ENCODE measurements at regions not wholly inside any gene's neighbourhood (a gene's known extent, or its start where the extent isn't known, plus 50 kb on each side); places are given as distances from the start of the nearest gene placed in this dataset.

DNA sequence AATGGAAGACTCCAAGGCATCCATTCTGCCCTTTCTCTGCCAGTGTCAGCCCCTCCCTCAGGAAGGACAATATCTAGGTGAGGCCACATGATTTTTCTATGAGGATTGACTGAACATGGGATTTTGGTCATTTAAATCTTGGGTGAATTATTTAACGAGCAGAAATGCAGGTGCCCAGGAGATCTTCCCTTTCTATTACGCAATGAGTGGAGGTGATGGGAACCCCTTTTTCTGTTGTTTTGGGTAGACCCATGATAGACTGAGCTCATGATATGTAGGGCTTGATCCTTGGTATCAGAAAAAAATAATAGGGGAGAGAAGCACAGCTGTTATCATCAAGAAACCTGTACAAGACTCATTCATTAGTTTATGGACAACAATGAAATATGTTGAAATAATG, 112.6 kb upstream of the SPTLC3 start:
- Histone ChIP-seq H3K79me2 (no peaks in the 10 kb centered on the region), H3K27me3 (no peaks in the 10 kb centered on the region), H3K36me3 (replicated peaks; ENCODE audit: insufficient read depth, low read depth) (no peaks in the 10 kb centered on the region), H2AFZ (no peak overlapping the region), H3K4me3 (no peak overlapping the region), H3K4me1 (ENCODE audit: insufficient read depth) (no peaks in the 10 kb centered on the region), H3K9me3 (ENCODE audit: low read depth) (no peaks in the 10 kb centered on the region), H3K9me2 (replicated peaks; ENCODE audit: insufficient read depth) (no peaks in the 10 kb centered on the region), H4K20me1 (ENCODE audit: insufficient read depth, poor library complexity, severe bottlenecking) (no peaks in the 10 kb centered on the region), H3K4me2 (no peak overlapping the region), H3K27ac (no peak overlapping the region)
- no peak for DNase-seq (ENCODE audit: low spot score)
- no peak for TF ChIP-seq EZH2 (IDR thresholded peaks at IDR 0.05; ENCODE audit: borderline replicate concordance)
- TF ChIP-seq EZH2phosphoT487 (IDR thresholded peaks at IDR 0.05; ENCODE audit: low read depth, severe bottlenecking, unreplicated experiment), result no peak
- TF ChIP-seq, protein P1, sequence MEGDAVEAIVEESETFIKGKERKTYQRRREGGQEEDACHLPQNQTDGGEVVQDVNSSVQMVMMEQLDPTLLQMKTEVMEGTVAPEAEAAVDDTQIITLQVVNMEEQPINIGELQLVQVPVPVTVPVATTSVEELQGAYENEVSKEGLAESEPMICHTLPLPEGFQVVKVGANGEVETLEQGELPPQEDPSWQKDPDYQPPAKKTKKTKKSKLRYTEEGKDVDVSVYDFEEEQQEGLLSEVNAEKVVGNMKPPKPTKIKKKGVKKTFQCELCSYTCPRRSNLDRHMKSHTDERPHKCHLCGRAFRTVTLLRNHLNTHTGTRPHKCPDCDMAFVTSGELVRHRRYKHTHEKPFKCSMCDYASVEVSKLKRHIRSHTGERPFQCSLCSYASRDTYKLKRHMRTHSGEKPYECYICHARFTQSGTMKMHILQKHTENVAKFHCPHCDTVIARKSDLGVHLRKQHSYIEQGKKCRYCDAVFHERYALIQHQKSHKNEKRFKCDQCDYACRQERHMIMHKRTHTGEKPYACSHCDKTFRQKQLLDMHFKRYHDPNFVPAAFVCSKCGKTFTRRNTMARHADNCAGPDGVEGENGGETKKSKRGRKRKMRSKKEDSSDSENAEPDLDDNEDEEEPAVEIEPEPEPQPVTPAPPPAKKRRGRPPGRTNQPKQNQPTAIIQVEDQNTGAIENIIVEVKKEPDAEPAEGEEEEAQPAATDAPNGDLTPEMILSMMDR (IDR thresholded peaks at IDR 0.05; ENCODE audit: poor library complexity), result no peak
- 97% methylated on average over 2 of the region's 2 CpGs for WGBS (ENCODE audit: low lambda C conversion rate, missing lambda C conversion rate)

DNA sequence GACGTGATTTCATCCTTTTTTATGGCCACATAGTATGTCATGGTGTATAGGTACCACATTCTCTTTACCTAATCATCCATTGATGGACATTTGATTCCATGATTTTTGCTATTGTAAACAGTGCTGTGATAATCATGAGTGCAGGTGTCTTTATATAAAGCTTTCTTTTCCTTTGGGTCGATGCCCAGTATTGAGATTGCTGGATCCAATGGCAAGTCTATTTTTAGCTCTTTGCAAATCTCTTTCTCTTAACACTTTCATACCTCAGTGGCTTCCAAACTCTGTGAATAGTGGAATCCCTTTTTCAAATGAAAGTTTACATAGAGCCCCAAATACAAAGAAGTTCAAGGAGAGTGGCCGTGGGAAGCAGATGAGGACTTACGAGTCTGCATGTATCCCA, 105.8 kb upstream of the SPTLC3 start:
- Histone ChIP-seq H3K9me2 (replicated peaks; ENCODE audit: insufficient read depth) (no peaks in the 10 kb centered on the region), H3K9me3 (ENCODE audit: low read depth) (no peaks in the 10 kb centered on the region), H2AFZ (no peak overlapping the region), H3K36me3 (replicated peaks; ENCODE audit: insufficient read depth, low read depth) (no peaks in the 10 kb centered on the region), H3K27me3 (no peaks in the 10 kb centered on the region), H3K4me3 (no peak overlapping the region), H3K4me2 (no peak overlapping the region), H4K20me1 (ENCODE audit: insufficient read depth, poor library complexity, severe bottlenecking) (no peaks in the 10 kb centered on the region), H3K27ac (no peak overlapping the region), H3K4me1 (ENCODE audit: insufficient read depth) (no peaks in the 10 kb centered on the region), H3K79me2 (no peaks in the 10 kb centered on the region)
- DNase-seq (ENCODE audit: low spot score), result no peak
- TF ChIP-seq, protein P1 (IDR thresholded peaks at IDR 0.05; ENCODE audit: poor library complexity), result no peak
- TF ChIP-seq EZH2phosphoT487 (IDR thresholded peaks at IDR 0.05; ENCODE audit: low read depth, severe bottlenecking, unreplicated experiment) (no peak), EZH2 (IDR thresholded peaks at IDR 0.05; ENCODE audit: borderline replicate concordance) (no peak)
- 87% methylated on average over 4 of the region's 4 CpGs for WGBS (ENCODE audit: low lambda C conversion rate, missing lambda C conversion rate)

DNA sequence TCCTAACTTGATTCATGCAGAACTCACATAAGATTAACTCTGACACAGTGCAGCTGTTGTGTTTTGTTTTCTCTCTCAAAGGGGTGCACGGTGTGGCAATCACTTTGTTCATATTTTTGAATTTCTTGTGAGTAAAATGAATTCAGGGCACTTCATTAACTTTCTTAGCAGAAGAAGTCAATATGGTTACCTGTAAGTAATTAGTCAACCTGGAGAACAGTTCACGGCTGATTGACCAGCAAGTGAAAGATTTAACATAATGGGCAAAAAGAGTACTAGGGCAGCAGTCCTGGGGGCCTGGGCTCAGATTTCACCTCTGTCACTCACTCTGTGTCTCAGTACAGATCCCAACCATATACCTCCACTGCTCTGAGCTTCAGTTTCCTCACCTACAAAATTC, 102.4 kb upstream of the SPTLC3 start:
- H3K4me1 ChIP-seq (ENCODE audit: insufficient read depth), result no peaks in the 10 kb centered on the region
- H3K4me3 ChIP-seq, result no peak overlapping the region
- no peaks in the 10 kb centered on the region for H3K27me3 ChIP-seq
- no peak overlapping the region for H3K27ac ChIP-seq
- no peak overlapping the region for H3K4me2 ChIP-seq
- TF ChIP-seq, protein P1 (IDR thresholded peaks at IDR 0.05; ENCODE audit: poor library complexity), result no peak
- TF ChIP-seq EZH2 (IDR thresholded peaks at IDR 0.05; ENCODE audit: borderline replicate concordance) (no peak), EZH2phosphoT487 (IDR thresholded peaks at IDR 0.05; ENCODE audit: low read depth, severe bottlenecking, unreplicated experiment) (no peak)
- H3K36me3 ChIP-seq (replicated peaks; ENCODE audit: insufficient read depth, low read depth), result no peaks in the 10 kb centered on the region
- no peak overlapping the region for H2AFZ ChIP-seq
- WGBS (ENCODE audit: low lambda C conversion rate, missing lambda C conversion rate), result 76% methylated on average over 2 of the region's 2 CpGs
- no peaks in the 10 kb centered on the region for H4K20me1 ChIP-seq (ENCODE audit: insufficient read depth, poor library complexity, severe bottlenecking)
- H3K9me3 ChIP-seq (ENCODE audit: low read depth), result no peaks in the 10 kb centered on the region
- DNase-seq (ENCODE audit: low spot score), result no peak
- no peaks in the 10 kb centered on the region for H3K79me2 ChIP-seq
- no peaks in the 10 kb centered on the region for H3K9me2 ChIP-seq (replicated peaks; ENCODE audit: insufficient read depth)

DNA sequence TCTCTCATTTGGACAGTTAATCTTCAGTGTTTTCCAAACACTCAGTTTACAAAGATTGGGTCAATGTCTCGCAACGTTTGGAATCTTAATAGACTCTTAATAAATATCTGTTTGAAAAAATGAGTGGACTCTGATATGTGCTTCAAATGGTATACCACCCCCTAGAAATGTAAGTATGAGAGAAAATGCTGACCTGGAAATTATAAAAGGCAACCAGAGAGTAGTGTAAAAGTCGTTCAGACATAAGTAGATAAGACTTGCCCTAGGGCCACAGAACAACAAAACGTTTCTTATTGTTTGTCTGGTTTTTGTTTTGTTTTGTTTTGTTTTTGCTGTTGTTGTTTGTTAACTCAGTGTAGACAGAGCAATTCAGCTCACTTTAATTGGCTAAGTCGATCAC, 97.4 kb upstream of the SPTLC3 start:
- no peaks in the 10 kb centered on the region for H3K27me3 ChIP-seq
- no peak overlapping the region for H3K27ac ChIP-seq
- no peaks in the 10 kb centered on the region for H3K9me3 ChIP-seq (ENCODE audit: low read depth)
- H3K4me2 ChIP-seq, result no peak overlapping the region
- no peaks in the 10 kb centered on the region for H3K9me2 ChIP-seq (replicated peaks; ENCODE audit: insufficient read depth)
- TF ChIP-seq, protein P1 (IDR thresholded peaks at IDR 0.05; ENCODE audit: poor library complexity), result no peak
- TF ChIP-seq EZH2 (IDR thresholded peaks at IDR 0.05; ENCODE audit: borderline replicate concordance) (no peak), EZH2phosphoT487 (IDR thresholded peaks at IDR 0.05; ENCODE audit: low read depth, severe bottlenecking, unreplicated experiment) (no peak)
- no peak overlapping the region for H3K4me3 ChIP-seq
- H4K20me1 ChIP-seq (ENCODE audit: insufficient read depth, poor library complexity, severe bottlenecking), result no peaks in the 10 kb centered on the region
- WGBS (ENCODE audit: low lambda C conversion rate, missing lambda C conversion rate), result 71% methylated on average over 5 of the region's 5 CpGs
- H2AFZ ChIP-seq, result no peak overlapping the region
- H3K79me2 ChIP-seq, result no peaks in the 10 kb centered on the region
- no peak for DNase-seq (ENCODE audit: low spot score)
- H3K4me1 ChIP-seq (ENCODE audit: insufficient read depth), result no peaks in the 10 kb centered on the region
- H3K36me3 ChIP-seq (replicated peaks; ENCODE audit: insufficient read depth, low read depth), result no peaks in the 10 kb centered on the region

Measured in hepatocyte (in vitro differentiated cells).